ENCODE measurements at regions not wholly inside any gene's neighbourhood (a gene's known extent, or its start where the extent isn't known, plus 50 kb on each side); places are given as distances from the start of the nearest gene placed in this dataset.

DNA sequence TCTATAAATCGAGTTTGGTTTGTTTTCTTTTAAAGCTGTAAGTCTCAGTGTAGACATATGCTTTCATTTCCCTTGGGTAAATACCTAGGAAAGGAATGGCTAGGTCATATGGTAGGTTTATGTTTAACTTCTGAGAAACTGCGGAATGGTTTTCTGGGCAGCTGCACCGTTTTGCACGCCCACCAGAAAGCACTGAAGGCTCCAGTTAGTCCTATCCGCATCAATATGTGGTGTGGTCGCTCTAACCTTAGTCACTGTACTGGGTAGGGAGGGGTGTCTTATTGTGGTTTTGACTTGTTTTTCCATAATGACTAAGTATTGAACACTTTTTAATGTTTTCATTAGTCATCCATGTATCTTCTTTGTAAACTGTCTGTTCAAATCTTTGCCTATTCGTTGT lies 279.5 kb upstream of the AKR1E2 start:
- no peak for TF ChIP-seq EZH2 (IDR thresholded peaks at IDR 0.05; ENCODE audit: low read length)
- TF ChIP-seq, protein P1, sequence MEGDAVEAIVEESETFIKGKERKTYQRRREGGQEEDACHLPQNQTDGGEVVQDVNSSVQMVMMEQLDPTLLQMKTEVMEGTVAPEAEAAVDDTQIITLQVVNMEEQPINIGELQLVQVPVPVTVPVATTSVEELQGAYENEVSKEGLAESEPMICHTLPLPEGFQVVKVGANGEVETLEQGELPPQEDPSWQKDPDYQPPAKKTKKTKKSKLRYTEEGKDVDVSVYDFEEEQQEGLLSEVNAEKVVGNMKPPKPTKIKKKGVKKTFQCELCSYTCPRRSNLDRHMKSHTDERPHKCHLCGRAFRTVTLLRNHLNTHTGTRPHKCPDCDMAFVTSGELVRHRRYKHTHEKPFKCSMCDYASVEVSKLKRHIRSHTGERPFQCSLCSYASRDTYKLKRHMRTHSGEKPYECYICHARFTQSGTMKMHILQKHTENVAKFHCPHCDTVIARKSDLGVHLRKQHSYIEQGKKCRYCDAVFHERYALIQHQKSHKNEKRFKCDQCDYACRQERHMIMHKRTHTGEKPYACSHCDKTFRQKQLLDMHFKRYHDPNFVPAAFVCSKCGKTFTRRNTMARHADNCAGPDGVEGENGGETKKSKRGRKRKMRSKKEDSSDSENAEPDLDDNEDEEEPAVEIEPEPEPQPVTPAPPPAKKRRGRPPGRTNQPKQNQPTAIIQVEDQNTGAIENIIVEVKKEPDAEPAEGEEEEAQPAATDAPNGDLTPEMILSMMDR (optimal IDR thresholded peaks at IDR 0.05 in 1 of 3, IDR thresholded peaks at IDR 0.05 in 1 of 3, conservative IDR thresholded peaks at IDR 0.05 in 1 of 3; ENCODE audit: extremely low read depth in 1 of 3, insufficient read depth in 2 of 3, low read length in 3 of 3) = no peak
- H3K79me2 ChIP-seq (ENCODE audit: control insufficient read depth, insufficient read depth, low read length) = no peaks in the 10 kb centered on the region
- no peak overlapping the region for H3K27ac ChIP-seq (ENCODE audit: control insufficient read depth, insufficient read depth, low read length)
- H3K4me2 ChIP-seq (ENCODE audit: control insufficient read depth, extremely low read depth, insufficient read depth, low read depth, low read length) = no peak overlapping the region
- peak; percentile 48 for FAIRE-seq
- no peaks in the 10 kb centered on the region for H3K36me3 ChIP-seq (ENCODE audit: control insufficient read depth in 2 of 2, extremely low read depth in 1 of 2, insufficient read depth in 2 of 2, low read length in 2 of 2)
- no peak for DNase-seq (ENCODE audit: low read depth, low spot score)
- H3K9me3 ChIP-seq (ENCODE audit: control insufficient read depth, low read depth, low read length) = no peaks in the 10 kb centered on the region
- H3K4me3 ChIP-seq (ENCODE audit: control insufficient read depth in 2 of 3, extremely low read depth in 1 of 3, insufficient read depth in 2 of 3, low read depth in 1 of 3, low read length in 3 of 3) = no peak overlapping the region
- peaks cover 16% of the 10 kb centered on the region for H3K4me1 ChIP-seq (ENCODE audit: control insufficient read depth, extremely low read depth, insufficient read depth, low read length)
- no peak overlapping the region for H3K9ac ChIP-seq (ENCODE audit: control insufficient read depth, extremely low read depth, insufficient read depth, low read length)
- no peak overlapping the region for H2AFZ ChIP-seq (ENCODE audit: control insufficient read depth, low read length)
- no peaks in the 10 kb centered on the region for H4K20me1 ChIP-seq (ENCODE audit: control insufficient read depth, extremely low read depth, insufficient read depth, low read length)
- H3K27me3 ChIP-seq (ENCODE audit: control insufficient read depth, extremely low read depth, insufficient read depth, low read length) = no peaks in the 10 kb centered on the region
- no peaks in the 10 kb centered on the region for H3K9me1 ChIP-seq (ENCODE audit: control insufficient read depth, extremely low read depth, insufficient read depth, low read length)
- dilution Hi-C loops (cut with MboI; ENCODE audit: extremely low pct_ligation_motif_present, low sequenced_read_pairs) = no loop called here

- no peaks in the 10 kb centered on the region for H3K27me3 ChIP-seq (ENCODE audit: control insufficient read depth, extremely low read depth, insufficient read depth, low read length)
- no peak overlapping the region for H3K27ac ChIP-seq (ENCODE audit: control insufficient read depth, insufficient read depth, low read length)
- TF ChIP-seq, protein P1 (optimal IDR thresholded peaks at IDR 0.05 in 1 of 3, IDR thresholded peaks at IDR 0.05 in 1 of 3, conservative IDR thresholded peaks at IDR 0.05 in 1 of 3; ENCODE audit: extremely low read depth in 1 of 3, insufficient read depth in 2 of 3, low read length in 3 of 3) = no peak
- no peak for TF ChIP-seq EZH2 (IDR thresholded peaks at IDR 0.05; ENCODE audit: low read length)
- FAIRE-seq = no peak
- H3K79me2 ChIP-seq (ENCODE audit: control insufficient read depth, insufficient read depth, low read length) = no peaks in the 10 kb centered on the region
- H3K9me1 ChIP-seq (ENCODE audit: control insufficient read depth, extremely low read depth, insufficient read depth, low read length) = no peaks in the 10 kb centered on the region
- dilution Hi-C loops (cut with MboI; ENCODE audit: extremely low pct_ligation_motif_present, low sequenced_read_pairs) = no loop called here
- H3K36me3 ChIP-seq (ENCODE audit: control insufficient read depth in 2 of 2, extremely low read depth in 1 of 2, insufficient read depth in 2 of 2, low read length in 2 of 2) = no peaks in the 10 kb centered on the region
- H2AFZ ChIP-seq (ENCODE audit: control insufficient read depth, low read length) = no peak overlapping the region
- H3K4me1 ChIP-seq (ENCODE audit: control insufficient read depth, extremely low read depth, insufficient read depth, low read length) = peaks cover 24% of the 10 kb centered on the region
- no peak overlapping the region for H3K4me2 ChIP-seq (ENCODE audit: control insufficient read depth, extremely low read depth, insufficient read depth, low read depth, low read length)
- no peak for DNase-seq (ENCODE audit: low read depth, low spot score)
- H3K9me3 ChIP-seq (ENCODE audit: control insufficient read depth, low read depth, low read length) = no peaks in the 10 kb centered on the region
- H4K20me1 ChIP-seq (ENCODE audit: control insufficient read depth, extremely low read depth, insufficient read depth, low read length) = no peaks in the 10 kb centered on the region
- H3K9ac ChIP-seq (ENCODE audit: control insufficient read depth, extremely low read depth, insufficient read depth, low read length) = no peak overlapping the region
- H3K4me3 ChIP-seq (ENCODE audit: control insufficient read depth in 2 of 3, extremely low read depth in 1 of 3, insufficient read depth in 2 of 3, low read depth in 1 of 3, low read length in 3 of 3) = no peak overlapping the region
Observed at GRCh38 chr10:4545062-4545461, 280.9 kb upstream of the AKR1E2 start.

Data from keratinocyte (primary cell).